B cell (primary cell): ENCODE measurements at regions not wholly inside any gene's neighbourhood (a gene's known extent, or its start where the extent isn't known, plus 50 kb on each side); places are given as distances from the start of the nearest gene placed in this dataset.

Experiments
- ATAC-seq: fragments of 200-7000 bp; cut with Tn5 transposase; one replicate; pipeline ENCODE4 v1.10.0; 2021; ENCODE audit warnings: low read depth, mild to moderate bottlenecking, moderate number of reproducible peaks, moderate library complexity
- CTCF ChIA-PET: fragments of 350-600 bp; sonication (Branson Sonifier 250); formaldehyde crosslinking; loops from one replicate; lab custom pipeline; 2021; ENCODE audit warnings: antibody characterized with exemption, inconsistent platforms; lab: Charles Lee
- POLR2A ChIA-PET: fragments of 350-600 bp; sonication (Branson Sonifier 250); formaldehyde crosslinking; loops from one replicate; lab custom pipeline; 2021; ENCODE audit warnings: antibody characterized with exemption; lab: Charles Lee
- DNase-seq: peaks from one replicate; pipeline ENCODE4 v3.0.0; 2013
- H2AFZ ChIP-seq: 2 replicates; pipeline ENCODE4 v1.6.1; 2012; ENCODE audit warnings: mild to moderate bottlenecking, low read depth, low read length; ENCODE audit not compliant: insufficient read depth, poor library complexity, severe bottlenecking
- H3K27ac ChIP-seq, 2 donors: 1 replicate in 1 of 2; 2 replicates in 1 of 2; pipeline ENCODE4 v1.5.1; 2012 to 2013; ENCODE audit warnings: low read length in 2 of 2, mild to moderate bottlenecking in 2 of 2, moderate library complexity in 1 of 2
- H3K27me3 ChIP-seq, 4 experiments: fragments of 200-600 bp in 1 of 4; sonication (generic) in 1 of 4; replicated peaks in 1 of 4; 1 replicate in 2 of 4; 2 replicates in 2 of 4; pipeline versions ENCODE4 v1.6.1 to v1.7.0; 2013 to 2016; ENCODE audit warnings: low read length in 3 of 4, mild to moderate bottlenecking in 2 of 4, mixed read lengths in 1 of 4, moderate library complexity in 1 of 4; ENCODE audit not compliant: insufficient read depth in 4 of 4, control insufficient read depth in 3 of 4; ENCODE audit errors: control extremely low read depth in 1 of 4
- H3K36me3 ChIP-seq, 2 experiments: replicated peaks in 1 of 2; 1 replicate in 1 of 2; 2 replicates in 1 of 2; pipeline versions ENCODE4 v1.6.1 to v1.7.1; 2013; ENCODE audit warnings: low read length in 1 of 2; ENCODE audit not compliant: insufficient read depth in 2 of 2, control insufficient read depth in 1 of 2; ENCODE audit errors: control extremely low read depth in 1 of 2, extremely low read depth in 1 of 2
- H3K4me1 ChIP-seq, 2 donors: fragments of 200-600 bp in 1 of 2; sonication (generic) in 1 of 2; 1 replicate in 1 of 2; 2 replicates in 1 of 2; pipeline versions ENCODE4 v1.5.1 to v1.6.1; 2013 to 2017; ENCODE audit warnings: low read length in 2 of 2; ENCODE audit not compliant: control insufficient read depth in 2 of 2, insufficient read depth in 2 of 2
- H3K4me2 ChIP-seq: replicated peaks from 2 replicates; pipeline ENCODE3; 2012; ENCODE audit warnings: mild to moderate bottlenecking, low read depth, low read length; ENCODE audit not compliant: poor library complexity, severe bottlenecking
- H3K4me3 ChIP-seq, 5 experiments: fragments of 200-600 bp in 1 of 5; sonication (generic) in 1 of 5; 1 replicate in 3 of 5; 2 replicates in 2 of 5; pipeline versions ENCODE4 v1.5.1 to v1.7.0; 2011 to 2016; ENCODE audit warnings: low read length in 4 of 5, mild to moderate bottlenecking in 4 of 5, low read depth in 2 of 5, control low read depth in 1 of 5, moderate library complexity in 1 of 5; ENCODE audit not compliant: insufficient read depth in 1 of 5; ENCODE audit errors: control extremely low read depth in 1 of 5, extremely low read depth in 1 of 5
- H3K79me2 ChIP-seq: fragments of 200-600 bp; sonication (generic); one replicate; pipeline ENCODE4 v1.6.0; 2016; ENCODE audit warnings: low read length; ENCODE audit not compliant: control insufficient read depth, insufficient read depth
- H3K9ac ChIP-seq: fragments of 200-600 bp; sonication (generic); 2 replicates; pipeline ENCODE4 v1.6.1; 2017; ENCODE audit warnings: mild to moderate bottlenecking, low read length, moderate library complexity
- H3K9me3 ChIP-seq, 3 donors: one replicate each; pipeline versions ENCODE4 v1.6.1 to v1.7.1; 2013; ENCODE audit warnings: low read length in 2 of 3; ENCODE audit not compliant: control insufficient read depth in 2 of 3, insufficient read depth in 1 of 3; ENCODE audit errors: control extremely low read depth in 1 of 3
- H4K20me1 ChIP-seq: 2 replicates; pipeline ENCODE4 v1.6.0; 2012; ENCODE audit warnings: mild to moderate bottlenecking, low read length; ENCODE audit not compliant: insufficient read depth, control insufficient read depth, poor library complexity, severe bottlenecking
- H3K27ac Mint-ChIP-seq: one replicate; pipeline ENCODE4 v1.8.0; 2021; ENCODE audit warnings: mixed read lengths
- H3K27me3 Mint-ChIP-seq: one replicate; pipeline ENCODE4 v1.8.0; 2021; ENCODE audit warnings: mixed read lengths
- H3K4me1 Mint-ChIP-seq: one replicate; pipeline ENCODE4 v1.8.0; 2021; ENCODE audit warnings: mixed read lengths
- H3K4me3 Mint-ChIP-seq: one replicate; pipeline ENCODE4 v1.8.0; 2021; ENCODE audit warnings: mixed read lengths
- H3K9me3 Mint-ChIP-seq: one replicate; pipeline ENCODE4 v1.8.0; 2022; ENCODE audit warnings: mixed read lengths; ENCODE audit not compliant: insufficient read depth
- EZH2 ChIP-seq: IDR thresholded peaks from 2 replicates; pipeline ENCODE4 v1.6.1; 2012; ENCODE audit warnings: borderline replicate concordance, low read depth, mild to moderate bottlenecking, moderate library complexity, low read length; ENCODE audit not compliant: insufficient read depth, poor library complexity, severe bottlenecking
- WGBS: methylation state at CpG from one replicate; pipeline ENCODE4 v1.1.5; 2013; ENCODE audit warnings: missing lambda C conversion rate; ENCODE audit not compliant: insufficient coverage; 5-methylcytosine and 5-hydroxymethylcytosine counted together
- intact Hi-C: fragments of 100-400 bp; cut with micrococcal nuclease; formaldehyde crosslinking; loops from one replicate; pipeline ENCODE4 v1.10.0; 2022
- TF ChIP-seq, protein P1 (sequence below): fragments of 200-600 bp; IDR thresholded peaks from one replicate; pipeline ENCODE4 v1.8.0; 2022; ENCODE audit warnings: antibody characterized with exemption, mild to moderate bottlenecking

DNA sequence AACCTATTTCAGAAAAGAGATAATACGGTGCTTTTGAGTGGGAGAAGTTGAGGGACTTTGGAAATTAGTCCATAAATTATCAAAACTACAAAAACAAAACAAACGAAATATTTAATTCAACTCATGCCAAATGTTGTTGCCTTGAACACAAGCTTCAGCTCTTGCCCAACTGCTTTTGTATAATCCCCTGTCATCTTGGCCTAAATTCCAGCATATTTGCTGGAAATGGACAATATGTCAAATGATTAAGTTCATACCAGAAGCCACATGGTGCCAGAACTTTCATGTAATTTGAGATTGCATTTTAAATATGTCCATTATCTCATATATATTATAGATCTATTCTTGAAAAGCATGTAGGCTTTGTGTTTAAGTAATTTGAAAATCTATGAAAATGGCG, 373.7 kb upstream of the SLITRK6 start:
- H3K4me3 Mint-ChIP-seq, result no peak overlapping the region
- Histone ChIP-seq H3K9ac (no peak overlapping the region), H3K36me3 (no peaks in the 10 kb centered on the region), H3K27ac (no peak overlapping the region), H3K4me1 (no peaks in the 10 kb centered on the region), H3K4me2 (no peak overlapping the region), H3K27me3 (no peaks in the 10 kb centered on the region), H3K4me3 (no peak overlapping the region), H2AFZ (no peak overlapping the region), H4K20me1 (no peaks in the 10 kb centered on the region), H3K9me3 (peaks cover 0 to 5% (median 0%) of the 10 kb centered on the region in 3 donors), H3K79me2 (no peaks in the 10 kb centered on the region)
- TF ChIP-seq, protein P1, sequence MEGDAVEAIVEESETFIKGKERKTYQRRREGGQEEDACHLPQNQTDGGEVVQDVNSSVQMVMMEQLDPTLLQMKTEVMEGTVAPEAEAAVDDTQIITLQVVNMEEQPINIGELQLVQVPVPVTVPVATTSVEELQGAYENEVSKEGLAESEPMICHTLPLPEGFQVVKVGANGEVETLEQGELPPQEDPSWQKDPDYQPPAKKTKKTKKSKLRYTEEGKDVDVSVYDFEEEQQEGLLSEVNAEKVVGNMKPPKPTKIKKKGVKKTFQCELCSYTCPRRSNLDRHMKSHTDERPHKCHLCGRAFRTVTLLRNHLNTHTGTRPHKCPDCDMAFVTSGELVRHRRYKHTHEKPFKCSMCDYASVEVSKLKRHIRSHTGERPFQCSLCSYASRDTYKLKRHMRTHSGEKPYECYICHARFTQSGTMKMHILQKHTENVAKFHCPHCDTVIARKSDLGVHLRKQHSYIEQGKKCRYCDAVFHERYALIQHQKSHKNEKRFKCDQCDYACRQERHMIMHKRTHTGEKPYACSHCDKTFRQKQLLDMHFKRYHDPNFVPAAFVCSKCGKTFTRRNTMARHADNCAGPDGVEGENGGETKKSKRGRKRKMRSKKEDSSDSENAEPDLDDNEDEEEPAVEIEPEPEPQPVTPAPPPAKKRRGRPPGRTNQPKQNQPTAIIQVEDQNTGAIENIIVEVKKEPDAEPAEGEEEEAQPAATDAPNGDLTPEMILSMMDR, result no peak
- TF ChIP-seq EZH2, result no peak
- no CpG with 5 or more reads among the region's 3 CpGs for WGBS
- intact Hi-C loops, result no loop called here
- H3K9me3 Mint-ChIP-seq, result peaks cover 6% of the 10 kb centered on the region
- no peaks in the 10 kb centered on the region for H3K27me3 Mint-ChIP-seq
- H3K27ac Mint-ChIP-seq, result no peak overlapping the region
- no peaks in the 10 kb centered on the region for H3K4me1 Mint-ChIP-seq
- ChIA-PET POLR2A (no interaction called here), CTCF (no interaction called here)
- no peak for DNase-seq
- ATAC-seq, result no peak

DNA sequence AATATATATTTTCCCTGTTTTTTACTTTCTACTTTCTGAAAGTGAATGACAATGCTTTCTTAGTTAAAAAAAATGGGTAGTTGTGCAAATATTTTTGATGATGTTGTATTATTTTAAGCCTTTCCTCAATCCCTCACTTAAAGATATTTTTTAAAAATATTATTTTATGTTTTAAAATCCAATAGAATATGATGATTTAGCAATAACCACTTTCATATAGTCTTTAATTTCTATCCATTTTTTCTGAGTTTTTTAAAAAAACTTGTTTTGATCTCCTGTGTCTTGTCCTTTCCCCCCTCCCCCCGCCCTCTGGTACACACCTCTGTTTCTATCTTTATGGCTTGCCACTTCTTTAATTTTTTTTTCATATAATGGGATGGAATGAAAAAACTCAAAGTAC, 362.0 kb upstream of the SLITRK6 start:
- ChIA-PET CTCF (no interaction called here), POLR2A (no interaction called here)
- no peak for ATAC-seq
- Histone ChIP-seq H3K27me3 (no peaks in the 10 kb centered on the region), H4K20me1 (no peaks in the 10 kb centered on the region), H3K9ac (no peak overlapping the region), H3K4me1 (no peaks in the 10 kb centered on the region), H3K4me3 (no peak overlapping the region), H3K4me2 (no peak overlapping the region), H3K36me3 (no peaks in the 10 kb centered on the region), H3K79me2 (no peaks in the 10 kb centered on the region), H3K9me3 (no peaks in the 10 kb centered on the region), H3K27ac (no peak overlapping the region), H2AFZ (no peak overlapping the region)
- Mint-ChIP-seq H3K9me3 (peaks cover 2% of the 10 kb centered on the region), H3K4me1 (no peaks in the 10 kb centered on the region), H3K27ac (no peak overlapping the region), H3K27me3 (no peaks in the 10 kb centered on the region), H3K4me3 (no peak overlapping the region)
- DNase-seq, result no peak
- intact Hi-C loops, result no loop called here
- TF ChIP-seq, protein P1, result no peak
- TF ChIP-seq EZH2, result no peak
- no CpG with 5 or more reads among the region's 1 CpG for WGBS
